IMR-90 (cell line): ENCODE measurements at regions not wholly inside any gene's neighbourhood (a gene's known extent, or its start where the extent isn't known, plus 50 kb on each side); places are given as distances from the start of the nearest gene placed in this dataset.

Experiments
- ATAC-seq: fragments of 200-7000 bp; cut with Tn5 transposase; 2 replicates; pipeline ENCODE4 v1.9.1; 2020; ENCODE audit warnings: low read depth, mild to moderate bottlenecking, moderate library complexity
- BruUV-seq: library from RNA; stranded (reverse); fragments of 400-500 nt; replicated peaks from 2 replicates; lab custom pipeline; 2021; lab: Mats Ljungman, UMichigan
- CTCF ChIA-PET: fragments of 300-600 bp; formaldehyde crosslinking; extraction: SDS; loops from one replicate; lab custom pipeline; 2021; ENCODE audit warnings: antibody characterized with exemption; lab: Yijun Ruan, JAX
- POLR2A ChIA-PET: fragments of 300-600 bp; sonication (Branson Sonifier 250); formaldehyde crosslinking; loops from one replicate; lab custom pipeline; 2022; ENCODE audit warnings: antibody characterized with exemption; ENCODE audit not compliant: unreplicated experiment; lab: Charles Lee
- DNase-seq: peaks from one replicate; pipeline ENCODE4 v3.0.0; 2013
- H2AFZ ChIP-seq: replicated peaks from 2 replicates; pipeline ENCODE3; 2013; ENCODE audit warnings: low read length, mild to moderate bottlenecking; ENCODE audit not compliant: poor library complexity
- H2AK5ac ChIP-seq: 2 replicates; pipeline ENCODE4 v1.6.1; 2013; ENCODE audit warnings: low read depth, low read length, inconsistent platforms
- H2AK9ac ChIP-seq: replicated peaks from 2 replicates; pipeline ENCODE3; 2013; ENCODE audit warnings: mild to moderate bottlenecking, low read depth, low read length, moderate library complexity; ENCODE audit not compliant: poor library complexity
- H2BK120ac ChIP-seq: 2 replicates; pipeline ENCODE4 v1.6.1; 2013; ENCODE audit warnings: low read depth, low read length, inconsistent platforms
- H2BK15ac ChIP-seq: 3 replicates; pipeline ENCODE4 v1.6.1; 2013; ENCODE audit warnings: low read depth, low read length, inconsistent platforms
- H2BK20ac ChIP-seq: 2 replicates; pipeline ENCODE4 v1.6.1; 2013; ENCODE audit warnings: low read depth, mild to moderate bottlenecking, inconsistent platforms, low read length, moderate library complexity
- H2BK5ac ChIP-seq: 2 replicates; pipeline ENCODE4 v1.6.1; 2013; ENCODE audit warnings: mild to moderate bottlenecking, low read depth, low read length, inconsistent platforms; ENCODE audit not compliant: poor library complexity, severe bottlenecking
- H3K14ac ChIP-seq: replicated peaks from 2 replicates; pipeline ENCODE4 v1.6.1; 2013; ENCODE audit warnings: low read depth, low read length, inconsistent platforms
- H3K18ac ChIP-seq: 2 replicates; pipeline ENCODE4 v1.6.1; 2013; ENCODE audit warnings: low read depth, low read length, control low read depth
- H3K23ac ChIP-seq: 2 replicates; pipeline ENCODE4 v1.6.1; 2013; ENCODE audit warnings: low read depth, low read length, inconsistent platforms
- H3K27ac ChIP-seq: 2 replicates; pipeline ENCODE4 v1.5.1; 2013; ENCODE audit warnings: mild to moderate bottlenecking, control low read depth, low read length; ENCODE audit not compliant: insufficient read depth
- H3K27me3 ChIP-seq: 2 replicates; pipeline ENCODE4 v1.6.1; 2013; ENCODE audit warnings: low read length; ENCODE audit not compliant: control insufficient read depth, insufficient read depth
- H3K36me3 ChIP-seq: 2 replicates; pipeline ENCODE4 v1.6.1; 2013; ENCODE audit warnings: low read length, mixed read lengths; ENCODE audit not compliant: control insufficient read depth, insufficient read depth
- H3K4ac ChIP-seq: 2 replicates; pipeline ENCODE4 v1.6.1; 2013; ENCODE audit warnings: low read depth, low read length, inconsistent platforms
- H3K4me1 ChIP-seq: 2 replicates; pipeline ENCODE4 v1.6.1; 2013; ENCODE audit warnings: low read length, mixed read lengths; ENCODE audit not compliant: control insufficient read depth, insufficient read depth
- H3K4me2 ChIP-seq: 2 replicates; pipeline ENCODE4 v1.6.1; 2013; ENCODE audit warnings: low read depth, mild to moderate bottlenecking, control low read depth, low read length, moderate library complexity
- H3K4me3 ChIP-seq: 2 replicates; pipeline ENCODE4 v1.5.1; 2013; ENCODE audit warnings: low read depth, mild to moderate bottlenecking, control low read depth, low read length, moderate library complexity; ENCODE audit not compliant: insufficient read depth
- H3K56ac ChIP-seq: 2 replicates; pipeline ENCODE4 v1.6.1; 2013; ENCODE audit warnings: low read length, inconsistent platforms; ENCODE audit not compliant: insufficient read depth; ENCODE audit errors: extremely low read depth
- H3K79me1 ChIP-seq, 2 experiments: 2 replicates each; pipeline ENCODE4 v1.6.1; 2013; ENCODE audit warnings: low read length in 2 of 2, inconsistent platforms in 1 of 2, low read depth in 1 of 2
- H3K9ac ChIP-seq: 2 replicates; pipeline ENCODE4 v1.6.1; 2013; ENCODE audit warnings: low read depth, low read length, control low read depth
- H3K9me1 ChIP-seq: 2 replicates; pipeline ENCODE4 v1.6.1; 2013; ENCODE audit warnings: low read length, inconsistent platforms; ENCODE audit not compliant: insufficient read depth
- H3K9me3 ChIP-seq: 2 replicates; pipeline ENCODE4 v1.6.1; 2013; ENCODE audit warnings: low read length; ENCODE audit not compliant: control insufficient read depth, insufficient read depth
- H4K20me1 ChIP-seq: 2 replicates; pipeline ENCODE4 v1.6.1; 2013; ENCODE audit warnings: low read length, inconsistent platforms; ENCODE audit not compliant: insufficient read depth
- H4K5ac ChIP-seq: 2 replicates; pipeline ENCODE4 v1.6.1; 2013; ENCODE audit warnings: mild to moderate bottlenecking, low read depth, low read length, control low read depth
- H4K8ac ChIP-seq, 2 experiments: 2 replicates each; pipeline ENCODE4 v1.6.1; 2013; ENCODE audit warnings: low read depth in 2 of 2, low read length in 2 of 2, control low read depth in 1 of 2, inconsistent platforms in 1 of 2
- H4K91ac ChIP-seq: 2 replicates; pipeline ENCODE4 v1.6.1; 2013; ENCODE audit warnings: low read depth, low read length, inconsistent platforms; ENCODE audit not compliant: insufficient read depth
- BHLHE40 ChIP-seq: fragments of 150-350 bp; IDR thresholded peaks from 2 replicates; pipeline ENCODE4 v1.6.1; 2016; ENCODE audit warnings: mild to moderate bottlenecking, low read depth, low read length
- CEBPB ChIP-seq: IDR thresholded peaks from 2 replicates; pipeline ENCODE4 v1.6.1; 2012; ENCODE audit warnings: low read depth, low read length, improper control_type of control experiment
- CHD1 ChIP-seq: IDR thresholded peaks from 2 replicates; pipeline ENCODE4 v1.6.1; 2012; ENCODE audit warnings: low read depth, low read length, improper control_type of control experiment
- MAFK ChIP-seq: IDR thresholded peaks from 2 replicates; pipeline ENCODE4 v1.6.1; 2012; ENCODE audit warnings: low read depth, low read length, improper control_type of control experiment
- MAZ ChIP-seq: IDR thresholded peaks from 2 replicates; pipeline ENCODE4 v1.6.1; 2012; ENCODE audit warnings: low read depth, mild to moderate bottlenecking, low read length, improper control_type of control experiment, moderate library complexity, borderline replicate concordance
- MXI1 ChIP-seq: IDR thresholded peaks from 2 replicates; pipeline ENCODE4 v1.6.1; 2012; ENCODE audit warnings: low read depth, mild to moderate bottlenecking, low read length, moderate library complexity, borderline replicate concordance
- NFE2L2 ChIP-seq: fragments of 150-350 bp; IDR thresholded peaks from 2 replicates; pipeline ENCODE4 v1.6.1; 2016; ENCODE audit warnings: low read depth, mild to moderate bottlenecking, low read length
- POLR2A ChIP-seq: IDR thresholded peaks from 2 replicates; pipeline ENCODE4 v1.6.1; 2012; ENCODE audit warnings: mild to moderate bottlenecking, low read depth, low read length
- RAD21 ChIP-seq: IDR thresholded peaks from 2 replicates; pipeline ENCODE4 v1.6.1; 2012; ENCODE audit warnings: low read length, improper control_type of control experiment
- RCOR1 ChIP-seq: IDR thresholded peaks from 2 replicates; pipeline ENCODE4 v1.6.1; 2012; ENCODE audit warnings: mild to moderate bottlenecking, low read length, improper control_type of control experiment; ENCODE audit not compliant: insufficient replicate concordance
- RFX5 ChIP-seq: IDR thresholded peaks from 2 replicates; pipeline ENCODE4 v1.8.0; 2012; ENCODE audit warnings: low read depth, mild to moderate bottlenecking, low read length, moderate library complexity
- SMC3 ChIP-seq: fragments of 150-350 bp; IDR thresholded peaks from 2 replicates; pipeline ENCODE4 v1.6.1; 2016; ENCODE audit warnings: low read depth, mild to moderate bottlenecking, antibody characterized with exemption, low read length, moderate library complexity
- whole genome bisulfite sequencing, 2 experiments: methylation state at CpG; one replicate each; pipeline versions ENCODE4 v1.1.5 to v1.1.7; 2013; ENCODE audit warnings: missing lambda C conversion rate in 2 of 2; ENCODE audit not compliant: insufficient read length in 1 of 2; ENCODE audit errors: extremely low coverage in 2 of 2; 5-methylcytosine and 5-hydroxymethylcytosine counted together
- dilution Hi-C: fragments of 300-500 bp; cut with HindIII; formaldehyde crosslinking; loops from one replicate; pipeline ENCODE4 v1.14.3; 2018; ENCODE audit warnings: low sequenced_read_pairs; ENCODE audit not compliant: unreplicated experiment
- in situ Hi-C: fragments of 300-500 bp; cut with MboI; formaldehyde crosslinking; loops from 3 replicates; pipeline ENCODE4 v1.14.3; 2019; ENCODE audit warnings: low sequenced_read_pairs, inconsistent platforms, mixed read lengths
- intact Hi-C: fragments of 100-400 bp; cut with micrococcal nuclease; formaldehyde crosslinking; loops from 2 replicates; pipeline ENCODE4 v1.10.0; 2022
- TF ChIP-seq, protein P1 (sequence below): conservative IDR thresholded peaks from 2 replicates; pipeline ENCODE4 v1.5.1; 2012; ENCODE audit warnings: mild to moderate bottlenecking, low read depth, low read length, improper control_type of control experiment
- TF ChIP-seq, protein P2 (sequence below): fragments of 150-350 bp; IDR thresholded peaks from 2 replicates; pipeline ENCODE4 v1.6.1; 2016; ENCODE audit warnings: low read depth, mild to moderate bottlenecking, low read length, moderate library complexity, borderline replicate concordance
- TF ChIP-seq, protein P3 (sequence below): fragments of 150-350 bp; IDR thresholded peaks from 2 replicates; pipeline ENCODE4 v1.6.1; 2017; ENCODE audit warnings: mild to moderate bottlenecking, antibody characterized with exemption, low read length, low read depth

DNA sequence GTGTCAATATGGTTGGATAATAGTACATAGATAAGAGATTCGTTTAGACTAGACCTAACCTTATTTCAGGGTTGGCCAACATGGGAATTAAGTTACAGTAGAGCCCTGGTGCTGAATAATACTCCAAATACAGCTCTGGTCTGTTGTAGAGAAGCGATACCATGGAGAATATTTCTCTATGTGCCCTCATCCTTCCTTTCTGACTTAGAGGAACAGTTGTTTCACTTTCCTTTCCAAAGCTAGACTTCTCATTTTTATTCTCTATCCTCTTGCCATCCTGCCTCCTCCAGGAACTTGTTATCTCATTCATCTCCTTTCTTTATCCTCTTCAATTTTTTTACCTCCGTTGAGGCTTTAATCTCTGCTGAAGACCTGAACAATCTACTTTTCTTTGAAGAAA lies 68.9 kb downstream of the EDN1 start:
- Histone ChIP-seq H4K5ac (no peak overlapping the region), H3K18ac (no peak overlapping the region), H4K8ac (no peak overlapping the region), H4K20me1 (no peaks in the 10 kb centered on the region), H3K56ac (no peak overlapping the region), H3K36me3 (no peaks in the 10 kb centered on the region), H3K23ac (no peak overlapping the region), H2AK5ac (no peak overlapping the region), H3K9me1 (no peaks in the 10 kb centered on the region), H3K27me3 (no peaks in the 10 kb centered on the region; the same call in 1 of the 2 replicates), H2BK20ac (no peak overlapping the region), H3K79me1 (no peaks in the 10 kb centered on the region), H2BK15ac (no peak overlapping the region), H3K9me3 (no peaks in the 10 kb centered on the region), H3K4me3 (no peak overlapping the region), H3K4me2 (peak overlapping the region; percentile 28; the same call in 1 of the 2 replicates), H2BK120ac (no peak overlapping the region), H2AK9ac (no peak overlapping the region), H2BK5ac (no peak overlapping the region), H4K91ac (no peak overlapping the region), H3K27ac (no peak overlapping the region), H3K9ac (no peak overlapping the region), H3K4me1 (no peaks in the 10 kb centered on the region), H3K14ac (no peak overlapping the region), H2AFZ (no peak overlapping the region), H3K4ac (no peak overlapping the region)
- dilution Hi-C loops (no loop called here), in situ Hi-C loops (no loop called here), intact Hi-C loops (no loop called here)
- CTCF ChIA-PET: interaction anchor here (0.5 to 0.6 kb wide), 2 partner anchors 318 to 1327 kb away, joined by 4 to 8 read pairs; no protein-coding TSS in a partner anchor
- no CpG with 5 or more reads among the region's 3 CpGs for WGBS, 2 experiments
- BruUV-seq: no TSS peak
- ATAC-seq (no peak; the same call in 1 of the 2 replicates), DNase-seq (no peak)
- POLR2A ChIA-PET: no interaction called here
- TF ChIP-seq, protein P1, sequence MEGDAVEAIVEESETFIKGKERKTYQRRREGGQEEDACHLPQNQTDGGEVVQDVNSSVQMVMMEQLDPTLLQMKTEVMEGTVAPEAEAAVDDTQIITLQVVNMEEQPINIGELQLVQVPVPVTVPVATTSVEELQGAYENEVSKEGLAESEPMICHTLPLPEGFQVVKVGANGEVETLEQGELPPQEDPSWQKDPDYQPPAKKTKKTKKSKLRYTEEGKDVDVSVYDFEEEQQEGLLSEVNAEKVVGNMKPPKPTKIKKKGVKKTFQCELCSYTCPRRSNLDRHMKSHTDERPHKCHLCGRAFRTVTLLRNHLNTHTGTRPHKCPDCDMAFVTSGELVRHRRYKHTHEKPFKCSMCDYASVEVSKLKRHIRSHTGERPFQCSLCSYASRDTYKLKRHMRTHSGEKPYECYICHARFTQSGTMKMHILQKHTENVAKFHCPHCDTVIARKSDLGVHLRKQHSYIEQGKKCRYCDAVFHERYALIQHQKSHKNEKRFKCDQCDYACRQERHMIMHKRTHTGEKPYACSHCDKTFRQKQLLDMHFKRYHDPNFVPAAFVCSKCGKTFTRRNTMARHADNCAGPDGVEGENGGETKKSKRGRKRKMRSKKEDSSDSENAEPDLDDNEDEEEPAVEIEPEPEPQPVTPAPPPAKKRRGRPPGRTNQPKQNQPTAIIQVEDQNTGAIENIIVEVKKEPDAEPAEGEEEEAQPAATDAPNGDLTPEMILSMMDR: no peak
- TF ChIP-seq CEBPB (no peak), MXI1 (no peak), POLR2A (no peak), NFE2L2 (no peak), MAZ (no peak), RFX5 (no peak), CHD1 (no peak), SMC3 (no peak), RCOR1 (no peak), MAFK (no peak), BHLHE40 (no peak), RAD21 (no peak)
- TF ChIP-seq, protein P2, sequence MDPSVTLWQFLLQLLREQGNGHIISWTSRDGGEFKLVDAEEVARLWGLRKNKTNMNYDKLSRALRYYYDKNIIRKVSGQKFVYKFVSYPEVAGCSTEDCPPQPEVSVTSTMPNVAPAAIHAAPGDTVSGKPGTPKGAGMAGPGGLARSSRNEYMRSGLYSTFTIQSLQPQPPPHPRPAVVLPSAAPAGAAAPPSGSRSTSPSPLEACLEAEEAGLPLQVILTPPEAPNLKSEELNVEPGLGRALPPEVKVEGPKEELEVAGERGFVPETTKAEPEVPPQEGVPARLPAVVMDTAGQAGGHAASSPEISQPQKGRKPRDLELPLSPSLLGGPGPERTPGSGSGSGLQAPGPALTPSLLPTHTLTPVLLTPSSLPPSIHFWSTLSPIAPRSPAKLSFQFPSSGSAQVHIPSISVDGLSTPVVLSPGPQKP: no peak
- TF ChIP-seq, protein P3, sequence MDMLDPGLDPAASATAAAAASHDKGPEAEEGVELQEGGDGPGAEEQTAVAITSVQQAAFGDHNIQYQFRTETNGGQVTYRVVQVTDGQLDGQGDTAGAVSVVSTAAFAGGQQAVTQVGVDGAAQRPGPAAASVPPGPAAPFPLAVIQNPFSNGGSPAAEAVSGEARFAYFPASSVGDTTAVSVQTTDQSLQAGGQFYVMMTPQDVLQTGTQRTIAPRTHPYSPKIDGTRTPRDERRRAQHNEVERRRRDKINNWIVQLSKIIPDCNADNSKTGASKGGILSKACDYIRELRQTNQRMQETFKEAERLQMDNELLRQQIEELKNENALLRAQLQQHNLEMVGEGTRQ: no peak
